Type B pancreatic cell (in vitro differentiated cells): ENCODE measurements at regions not wholly inside any gene's neighbourhood (a gene's known extent, or its start where the extent isn't known, plus 50 kb on each side); places are given as distances from the start of the nearest gene placed in this dataset.

Experiments
- DNase-seq: peaks from one replicate; pipeline ENCODE4 v3.0.0; 2021; ENCODE audit warnings: mixed read lengths; ENCODE audit not compliant: unreplicated experiment; ENCODE audit errors: extremely low spot score
- H3K27ac Mint-ChIP-seq: 2 replicates; pipeline ENCODE4 v1.8.0; 2021; ENCODE audit warnings: mild to moderate bottlenecking, mixed read lengths
- H3K27me3 Mint-ChIP-seq: 2 replicates; pipeline ENCODE4 v1.8.0; 2021; ENCODE audit warnings: mixed read lengths
- H3K36me3 Mint-ChIP-seq: 2 replicates; pipeline ENCODE4 v1.8.0; 2021; ENCODE audit warnings: mixed read lengths
- H3K4me1 Mint-ChIP-seq: one replicate; pipeline ENCODE4 v1.8.0; 2021; ENCODE audit warnings: mixed read lengths; ENCODE audit not compliant: unreplicated experiment
- H3K4me3 Mint-ChIP-seq: 2 replicates; pipeline ENCODE4 v1.8.0; 2021; ENCODE audit warnings: mild to moderate bottlenecking, mixed read lengths
- H3K9me3 Mint-ChIP-seq: 2 replicates; pipeline ENCODE4 v1.8.0; 2021; ENCODE audit warnings: mixed read lengths
- TF ChIP-seq, protein P1 (sequence below): fragments of 200-600 bp; sonication (generic); conservative IDR thresholded peaks from 2 replicates; pipeline ENCODE4 v1.5.0; 2021; ENCODE audit warnings: antibody characterized with exemption, mild to moderate bottlenecking

DNA sequence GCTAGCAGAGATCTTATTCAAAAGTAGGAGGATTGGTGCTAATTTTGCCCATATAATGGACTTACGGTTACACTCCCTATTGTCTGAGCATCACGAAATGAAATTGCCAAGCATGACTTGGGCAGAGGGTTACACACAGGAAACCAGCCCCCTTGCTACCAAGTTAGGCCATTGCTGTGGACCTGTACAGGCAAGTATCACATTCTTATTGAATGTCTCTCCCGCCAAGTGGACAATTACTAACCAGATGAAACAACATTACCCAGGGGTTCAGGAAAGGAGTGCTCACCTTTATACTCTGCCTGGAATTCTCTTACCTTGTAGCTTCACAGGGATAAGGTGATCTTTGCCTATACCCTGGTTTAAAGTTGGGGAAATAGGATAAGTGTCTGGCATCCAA is 70.6 kb upstream of the TOX3 start:
- Mint-ChIP-seq H3K27ac (no peak overlapping the region), H3K4me1 (no peaks in the 10 kb centered on the region), H3K27me3 (peaks cover 18% of the 10 kb centered on the region), H3K36me3 (no peaks in the 10 kb centered on the region), H3K4me3 (no peak overlapping the region), H3K9me3 (no peaks in the 10 kb centered on the region)
- TF ChIP-seq, protein P1, sequence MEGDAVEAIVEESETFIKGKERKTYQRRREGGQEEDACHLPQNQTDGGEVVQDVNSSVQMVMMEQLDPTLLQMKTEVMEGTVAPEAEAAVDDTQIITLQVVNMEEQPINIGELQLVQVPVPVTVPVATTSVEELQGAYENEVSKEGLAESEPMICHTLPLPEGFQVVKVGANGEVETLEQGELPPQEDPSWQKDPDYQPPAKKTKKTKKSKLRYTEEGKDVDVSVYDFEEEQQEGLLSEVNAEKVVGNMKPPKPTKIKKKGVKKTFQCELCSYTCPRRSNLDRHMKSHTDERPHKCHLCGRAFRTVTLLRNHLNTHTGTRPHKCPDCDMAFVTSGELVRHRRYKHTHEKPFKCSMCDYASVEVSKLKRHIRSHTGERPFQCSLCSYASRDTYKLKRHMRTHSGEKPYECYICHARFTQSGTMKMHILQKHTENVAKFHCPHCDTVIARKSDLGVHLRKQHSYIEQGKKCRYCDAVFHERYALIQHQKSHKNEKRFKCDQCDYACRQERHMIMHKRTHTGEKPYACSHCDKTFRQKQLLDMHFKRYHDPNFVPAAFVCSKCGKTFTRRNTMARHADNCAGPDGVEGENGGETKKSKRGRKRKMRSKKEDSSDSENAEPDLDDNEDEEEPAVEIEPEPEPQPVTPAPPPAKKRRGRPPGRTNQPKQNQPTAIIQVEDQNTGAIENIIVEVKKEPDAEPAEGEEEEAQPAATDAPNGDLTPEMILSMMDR = no peak
- DNase-seq = no peak

DNA sequence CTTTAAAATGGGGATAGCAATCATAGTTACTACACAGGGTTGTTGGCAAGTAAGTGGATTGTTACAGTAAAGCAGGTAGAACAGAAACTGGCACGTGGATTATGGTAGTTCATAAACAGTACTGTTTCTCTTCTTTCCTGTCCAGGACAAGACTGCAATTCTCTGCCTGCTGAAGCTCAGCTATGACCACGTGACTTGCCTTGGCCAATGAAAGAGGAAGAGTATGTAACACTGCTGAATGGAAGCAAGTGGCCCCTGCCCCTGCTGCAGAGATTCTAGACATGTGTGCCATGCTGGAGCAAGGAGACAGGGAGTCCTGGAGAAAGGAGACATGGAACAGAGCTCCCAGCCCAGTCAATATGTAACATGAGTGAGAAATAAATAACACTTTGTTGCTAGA is 66.6 kb upstream of the TOX3 start:
- Mint-ChIP-seq H3K4me3 (no peak overlapping the region), H3K36me3 (no peaks in the 10 kb centered on the region), H3K9me3 (no peaks in the 10 kb centered on the region), H3K27ac (no peak overlapping the region), H3K4me1 (no peaks in the 10 kb centered on the region), H3K27me3 (peaks cover 10% of the 10 kb centered on the region)
- TF ChIP-seq, protein P1 = no peak
- no peak for DNase-seq

DNA sequence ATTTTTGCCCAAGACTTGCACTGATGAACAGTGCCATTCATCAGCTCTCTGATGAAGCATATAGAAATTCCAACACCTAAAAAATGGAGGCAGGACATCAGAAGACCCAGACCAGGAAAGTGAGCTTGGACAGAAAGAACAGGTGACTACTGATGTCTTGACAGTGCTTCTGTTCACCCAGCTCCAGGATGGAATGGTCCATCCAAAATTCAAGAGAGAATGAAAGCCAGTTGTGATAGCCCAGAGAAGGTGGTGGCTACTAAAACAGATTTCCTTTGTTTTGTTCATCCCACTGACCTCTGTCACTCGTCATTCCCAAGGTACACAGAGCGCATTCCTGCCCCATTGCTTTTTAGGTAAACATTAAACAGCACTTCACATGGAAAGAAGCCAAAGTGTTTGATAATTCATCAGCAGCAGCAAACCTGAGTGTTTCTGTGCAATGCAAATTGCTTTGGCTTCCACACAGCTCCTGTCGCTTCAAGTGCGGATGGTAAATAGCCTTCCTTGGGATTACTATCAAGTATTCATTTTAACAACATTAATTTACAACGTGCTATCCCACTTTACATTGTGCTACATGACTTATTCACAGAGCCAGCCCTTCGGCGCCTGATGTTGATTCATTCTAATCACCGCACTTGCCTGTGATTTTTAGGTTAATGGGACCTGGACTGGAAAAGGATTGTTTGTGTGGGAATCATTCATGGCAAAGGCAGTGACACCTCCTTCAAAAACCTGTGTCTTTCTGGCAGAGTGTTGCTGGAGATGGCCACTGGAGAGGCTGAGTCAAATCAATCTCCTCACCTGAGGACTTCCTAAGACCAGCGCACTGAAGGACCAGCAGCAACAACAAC is 65.1 kb upstream of the TOX3 start:
- no peak overlapping the region for H3K27ac Mint-ChIP-seq
- H3K9me3 Mint-ChIP-seq = no peaks in the 10 kb centered on the region
- no peaks in the 10 kb centered on the region for H3K36me3 Mint-ChIP-seq
- H3K27me3 Mint-ChIP-seq = peaks cover 7% of the 10 kb centered on the region
- TF ChIP-seq, protein P1 = no peak
- H3K4me3 Mint-ChIP-seq = no peak overlapping the region
- DNase-seq = no peak
- H3K4me1 Mint-ChIP-seq = no peaks in the 10 kb centered on the region

DNA sequence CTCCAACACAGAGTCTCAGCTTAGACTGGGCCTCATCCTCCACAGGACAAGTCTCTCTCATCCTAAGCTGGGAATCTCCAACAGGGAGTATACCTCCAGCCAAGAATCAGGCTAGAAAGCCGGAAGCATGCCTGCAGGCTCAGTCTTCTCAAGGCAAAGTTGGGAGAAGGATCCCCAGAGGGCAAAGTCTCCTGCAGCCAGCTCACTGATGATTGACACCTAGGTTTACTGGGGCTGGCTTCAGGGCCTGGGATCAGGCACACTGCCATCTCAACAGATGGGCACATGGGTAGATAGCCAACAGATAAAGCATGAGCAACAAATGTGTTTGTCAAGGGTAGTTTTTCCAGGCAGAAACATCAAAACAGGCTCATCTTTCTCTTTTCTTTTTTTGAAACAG is 56.1 kb upstream of the TOX3 start:
- Mint-ChIP-seq H3K4me3 (no peak overlapping the region), H3K27me3 (peaks cover 7% of the 10 kb centered on the region), H3K27ac (no peak overlapping the region)

DNA sequence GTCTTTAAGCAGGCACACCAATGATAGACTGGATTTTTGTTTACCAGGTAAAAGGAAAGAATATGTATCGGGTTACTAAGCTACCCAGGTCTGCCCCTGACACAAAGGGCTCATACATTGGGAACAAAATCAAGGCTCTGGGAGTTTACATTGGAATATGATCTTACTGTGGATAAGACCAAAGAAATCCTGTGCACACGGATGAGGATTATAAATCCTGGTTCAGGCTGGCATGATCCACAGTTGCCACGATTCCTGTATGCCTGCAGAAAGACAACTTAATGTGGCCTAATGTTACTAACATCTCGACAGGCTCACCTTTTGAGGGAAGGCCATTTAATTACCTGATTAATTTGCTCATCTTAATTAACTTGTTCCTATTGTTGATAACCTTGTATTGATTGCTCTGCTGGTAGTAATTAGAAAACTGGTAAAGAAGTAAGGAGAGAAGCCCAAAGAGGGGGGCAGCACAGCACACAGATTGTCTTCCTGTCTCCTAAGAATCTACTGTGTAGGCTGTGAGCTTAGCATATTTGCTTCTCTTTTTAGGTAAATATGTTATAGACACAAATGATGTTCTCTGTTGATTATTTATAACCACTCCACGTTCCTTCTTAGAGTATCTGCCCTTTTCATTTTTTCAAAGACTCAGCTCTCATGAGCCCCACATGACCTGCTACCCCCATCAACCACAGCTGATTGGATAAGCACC is 51.0 kb upstream of the TOX3 start:
- H3K36me3 Mint-ChIP-seq = no peaks in the 10 kb centered on the region
- DNase-seq = no peak
- H3K4me3 Mint-ChIP-seq = no peak overlapping the region
- H3K27ac Mint-ChIP-seq = no peak overlapping the region
- TF ChIP-seq, protein P1 = no peak
- no peaks in the 10 kb centered on the region for H3K9me3 Mint-ChIP-seq
- H3K27me3 Mint-ChIP-seq = peaks cover 3% of the 10 kb centered on the region
- peaks cover 25% of the 10 kb centered on the region for H3K4me1 Mint-ChIP-seq

More for the DNA sequence above, 56.1 kb upstream of the TOX3 start:
- Mint-ChIP-seq H3K9me3 (no peaks in the 10 kb centered on the region), H3K36me3 (no peaks in the 10 kb centered on the region), H3K4me1 (peaks cover 13% of the 10 kb centered on the region)
- no peak for DNase-seq
- TF ChIP-seq, protein P1 = no peak
